A549 (cell line): ENCODE measurements at regions not wholly inside any gene's neighbourhood (a gene's known extent, or its start where the extent isn't known, plus 50 kb on each side); places are given as distances from the start of the nearest gene placed in this dataset.

ENCODE experiments used
- ATAC-seq, 2 experiments: fragments of 200-7000 bp in 1 of 2; fragments of >200 bp in 1 of 2; cut with Nextera tagmentation in 1 of 2; cut with Tn5 transposase in 1 of 2; 3 replicates each; pipeline versions ENCODE4 v1.8.0 to v1.9.1; 2018 to 2020; ENCODE audit warnings: mild to moderate bottlenecking in 1 of 2, moderate library complexity in 1 of 2
- CTCF ChIA-PET: fragments of 300-600 bp; sonication (Branson Sonifier 250); formaldehyde crosslinking; extraction: SDS; loops from one replicate; lab custom pipeline; 2021; ENCODE audit warnings: antibody characterized with exemption, inconsistent platforms; lab: Yijun Ruan, JAX
- POLR2A ChIA-PET: fragments of 350-600 bp; formaldehyde crosslinking; extraction: SDS; loops from one replicate; lab custom pipeline; 2021; ENCODE audit warnings: antibody characterized with exemption, inconsistent platforms; lab: Yijun Ruan, JAX
- DNase-seq, 2 experiments: peaks; one replicate each; pipeline versions ENCODE4 v3.0.0 to v3.0.0-alpha.2; 2011 to 2016; ENCODE audit warnings: low read depth in 1 of 2, low spot score in 1 of 2
- FAIRE-seq: peaks from 2 replicates; lab custom pipeline; 2011; peaks lifted over from hg19 to GRCh38; lab: Jason Lieb, UNC
- H3K27ac ChIP-seq, 2 experiments: fragments of >200 bp; sonication (Bioruptor Twin); formaldehyde crosslinking; 3 replicates each; pipeline ENCODE4 v1.5.1; 2016 to 2017
- H3K4me1 ChIP-seq: fragments of >200 bp; sonication (Bioruptor Twin); formaldehyde crosslinking; 3 replicates; pipeline ENCODE4 v1.6.1; 2016
- H3K4me2 ChIP-seq: fragments of >200 bp; sonication (Bioruptor Twin); formaldehyde crosslinking; 3 replicates; pipeline ENCODE4 v1.6.1; 2016
- H3K4me3 ChIP-seq: fragments of >200 bp; sonication (Bioruptor Twin); formaldehyde crosslinking; 3 replicates; pipeline ENCODE4 v1.5.1; 2016
- H3K9me3 ChIP-seq: fragments of >200 bp; sonication (Bioruptor Twin); formaldehyde crosslinking; 3 replicates; pipeline ENCODE4 v1.6.1; 2016
- BHLHE40 ChIP-seq: IDR thresholded peaks from 2 replicates; pipeline ENCODE4 v1.6.1; 2012; ENCODE audit warnings: low read depth, low read length, inconsistent platforms
- CBX2 ChIP-seq: fragments of 200-600 bp; sonication (generic); IDR thresholded peaks from 2 replicates; pipeline ENCODE4 v1.6.1; 2016; ENCODE audit warnings: low read depth, mild to moderate bottlenecking, borderline replicate concordance
- CHD4 ChIP-seq: fragments of 200-600 bp; sonication (generic); IDR thresholded peaks from 2 replicates; pipeline ENCODE4 v1.6.1; 2016; ENCODE audit warnings: antibody characterized with exemption, mild to moderate bottlenecking, borderline replicate concordance
- EHF ChIP-seq: fragments of 250-450 bp; sonication (Bioruptor Pico); IDR thresholded peaks from 2 replicates; pipeline ENCODE4 v1.5.0; 2020; ENCODE audit warnings: mild to moderate bottlenecking
- ELK1 ChIP-seq: fragments of 150-350 bp; IDR thresholded peaks from 2 replicates; pipeline ENCODE4 v1.6.1; 2014; ENCODE audit warnings: low read depth, mild to moderate bottlenecking, low read length
- EP300 ChIP-seq, 2 experiments: fragments of >200 bp; sonication (Bioruptor Twin); formaldehyde crosslinking; IDR thresholded peaks; 2 replicates in 1 of 2; 3 replicates in 1 of 2; pipeline ENCODE4 v1.6.1; 2016 to 2017
- ESRRA ChIP-seq: fragments of 150-350 bp; IDR thresholded peaks from 2 replicates; pipeline ENCODE4 v1.6.1; 2014; ENCODE audit warnings: mild to moderate bottlenecking, low read length, borderline replicate concordance
- FOSB ChIP-seq: fragments of 250-450 bp; sonication (Bioruptor Pico); IDR thresholded peaks from 2 replicates; pipeline ENCODE4 v1.5.0; 2020; ENCODE audit warnings: mild to moderate bottlenecking, moderate library complexity
- FOSL2 ChIP-seq, 2 experiments: fragments of 450-650 bp in 1 of 2; fragments of >200 bp in 1 of 2; sonication (Bioruptor Twin) in 1 of 2; formaldehyde crosslinking; IDR thresholded peaks; 2 replicates each; pipeline versions ENCODE4 v1.5.0 to v1.6.1; 2016 to 2020; ENCODE audit warnings: mild to moderate bottlenecking in 1 of 2, moderate library complexity in 1 of 2
- HDAC2 ChIP-seq: fragments of 200-600 bp; sonication (generic); IDR thresholded peaks from 2 replicates; pipeline ENCODE4 v1.6.1; 2016
- HOXB13 ChIP-seq: fragments of 250-450 bp; sonication (Bioruptor Pico); IDR thresholded peaks from 2 replicates; pipeline ENCODE4 v1.5.0; 2020; ENCODE audit warnings: low read depth, mild to moderate bottlenecking, moderate library complexity
- JUN ChIP-seq, 2 experiments: fragments of >200 bp; sonication (Bioruptor Twin); formaldehyde crosslinking; IDR thresholded peaks; 2 replicates in 1 of 2; 3 replicates in 1 of 2; pipeline ENCODE4 v1.6.1; 2016 to 2017
- JUNB ChIP-seq: fragments of >200 bp; sonication (Bioruptor Twin); formaldehyde crosslinking; IDR thresholded peaks from 2 replicates; pipeline ENCODE4 v1.6.1; 2016
- KDM1A ChIP-seq: fragments of 200-600 bp; sonication (generic); IDR thresholded peaks from 2 replicates; pipeline ENCODE4 v1.6.1; 2016; ENCODE audit warnings: low read depth, mild to moderate bottlenecking
- MAFK ChIP-seq: fragments of 450-650 bp; IDR thresholded peaks from 2 replicates; pipeline ENCODE4 v1.6.1; 2014; ENCODE audit not compliant: partially characterized antibody
- MAX ChIP-seq: IDR thresholded peaks from 2 replicates; pipeline ENCODE4 v1.6.1; 2012
- MAZ ChIP-seq: fragments of 150-350 bp; IDR thresholded peaks from 2 replicates; pipeline ENCODE4 v1.6.1; 2014; ENCODE audit warnings: antibody characterized with exemption, low read depth, low read length, borderline replicate concordance
- RCOR1 ChIP-seq: fragments of 150-350 bp; IDR thresholded peaks from 2 replicates; pipeline ENCODE4 v1.6.1; 2014; ENCODE audit warnings: antibody characterized with exemption, low read length, low read depth
- TP53 ChIP-seq: fragments of 250-450 bp; sonication (Bioruptor Pico); IDR thresholded peaks from 2 replicates; pipeline ENCODE4 v1.5.0; 2021; ENCODE audit warnings: mild to moderate bottlenecking, moderate library complexity
- USF2 ChIP-seq: fragments of 450-650 bp; IDR thresholded peaks from 2 replicates; pipeline ENCODE4 v1.6.1; 2014; ENCODE audit warnings: antibody characterized with exemption
- ZNF302 ChIP-seq: fragments of 250-450 bp; sonication (Bioruptor Pico); IDR thresholded peaks from 2 replicates; pipeline ENCODE4 v1.9.0; 2021; ENCODE audit warnings: inconsistent platforms, mild to moderate bottlenecking, moderate library complexity
- ZSCAN20 ChIP-seq: fragments of 250-450 bp; sonication (Bioruptor Pico); IDR thresholded peaks from 2 replicates; pipeline ENCODE4 v1.8.0; 2022; ENCODE audit warnings: mild to moderate bottlenecking, moderate library complexity
- WGBS: methylation state at CpG from one replicate; pipeline ENCODE4 v1.1.6; 2017; ENCODE audit errors: missing lambda C conversion rate; 5-methylcytosine and 5-hydroxymethylcytosine counted together
- TF ChIP-seq, protein P1 (sequence below): IDR thresholded peaks from 2 replicates; pipeline ENCODE4 v1.6.1; 2012
- TF ChIP-seq, protein P2 (sequence below): fragments of >200 bp; sonication (Bioruptor Twin); formaldehyde crosslinking; IDR thresholded peaks from 2 replicates; pipeline ENCODE4 v1.6.1; 2016

DNA sequence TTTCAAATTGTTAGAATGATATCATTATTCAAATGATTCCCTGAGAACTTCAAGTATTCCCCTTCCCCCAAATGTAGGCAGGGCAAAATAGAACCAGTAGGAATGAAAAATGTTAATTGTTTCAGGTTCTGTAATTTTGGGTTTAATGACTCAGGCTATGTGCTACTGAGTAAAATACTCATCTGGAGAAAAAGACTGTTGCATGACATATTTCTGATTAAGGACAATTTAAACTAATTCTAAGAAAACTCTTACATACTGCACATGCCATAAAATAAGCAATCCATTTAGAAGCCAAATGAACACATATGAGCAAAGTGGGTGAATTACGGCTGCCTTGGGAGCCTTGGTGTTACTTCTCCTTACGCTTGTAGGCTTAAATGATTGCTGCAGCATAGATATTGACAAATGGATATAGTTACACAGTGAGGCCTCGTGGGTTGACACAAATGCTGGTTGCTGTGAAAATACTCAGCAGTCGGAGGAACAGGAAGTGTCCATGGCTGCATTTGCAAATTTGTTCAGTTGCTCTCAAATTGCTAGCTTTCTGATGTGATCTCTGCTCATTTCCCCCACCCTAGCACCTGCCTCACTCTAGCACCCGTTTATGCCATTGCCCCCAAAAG is 174.9 kb upstream of the DMAC1 start (continued):
- TF ChIP-seq ESRRA = no peak
- no peak for TF ChIP-seq FOSL2 (IDR thresholded peaks at IDR 0.05)
- TF ChIP-seq FOSL2 (CRISPR knock-in tag; IDR thresholded peaks at IDR 0.05) = no peak
- TF ChIP-seq HDAC2 = no peak

- no peaks in the 10 kb centered on the region for H3K9me3 ChIP-seq
- no peak for DNase-seq
- 9% methylated on average over 5 of the region's 5 CpGs for WGBS
- POLR2A ChIA-PET = no interaction called here
- TF ChIP-seq ZNF302 (CRISPR knock-in tag) (no peak), USF2 (no peak), JUNB (no peak), BHLHE40 (no peak), JUN (IDR thresholded peaks at IDR 0.05) (no peak), ZSCAN20 (CRISPR knock-in tag) (no peak), TP53 (CRISPR knock-in tag) (no peak), MAZ (no peak), EHF (CRISPR knock-in tag) (no peak), RCOR1 (no peak), ELK1 (no peak), EP300 (IDR thresholded peaks at IDR 0.05) (no peak), MAX (no peak), FOSB (CRISPR knock-in tag) (no peak), KDM1A (no peak), HOXB13 (CRISPR knock-in tag) (no peak), CHD4 (no peak), FOSL2 (IDR thresholded peaks at IDR 0.05) (no peak), FOSL2 (CRISPR knock-in tag; IDR thresholded peaks at IDR 0.05) (no peak)
- TF ChIP-seq, protein P1, sequence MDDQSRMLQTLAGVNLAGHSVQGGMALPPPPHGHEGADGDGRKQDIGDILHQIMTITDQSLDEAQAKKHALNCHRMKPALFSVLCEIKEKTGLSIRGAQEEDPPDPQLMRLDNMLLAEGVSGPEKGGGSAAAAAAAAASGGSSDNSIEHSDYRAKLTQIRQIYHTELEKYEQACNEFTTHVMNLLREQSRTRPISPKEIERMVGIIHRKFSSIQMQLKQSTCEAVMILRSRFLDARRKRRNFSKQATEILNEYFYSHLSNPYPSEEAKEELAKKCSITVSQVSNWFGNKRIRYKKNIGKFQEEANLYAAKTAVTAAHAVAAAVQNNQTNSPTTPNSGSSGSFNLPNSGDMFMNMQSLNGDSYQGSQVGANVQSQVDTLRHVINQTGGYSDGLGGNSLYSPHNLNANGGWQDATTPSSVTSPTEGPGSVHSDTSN = no peak
- TF ChIP-seq, protein P2, sequence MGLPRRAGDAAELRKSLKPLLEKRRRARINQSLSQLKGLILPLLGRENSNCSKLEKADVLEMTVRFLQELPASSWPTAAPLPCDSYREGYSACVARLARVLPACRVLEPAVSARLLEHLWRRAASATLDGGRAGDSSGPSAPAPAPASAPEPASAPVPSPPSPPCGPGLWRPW = no peak
- TF ChIP-seq, all 56 proteins: peak for 0
- FAIRE-seq = no peak
- Histone ChIP-seq H3K4me2 (no peak overlapping the region), H3K4me1 (no peaks in the 10 kb centered on the region), H3K27ac (no peak overlapping the region), H3K4me3 (no peak overlapping the region)
- ATAC-seq = no peak
- CTCF ChIA-PET = no interaction called here
Observed at GRCh38 chr9:7973123-7973522, 173.5 kb upstream of the DMAC1 start.

DNA sequence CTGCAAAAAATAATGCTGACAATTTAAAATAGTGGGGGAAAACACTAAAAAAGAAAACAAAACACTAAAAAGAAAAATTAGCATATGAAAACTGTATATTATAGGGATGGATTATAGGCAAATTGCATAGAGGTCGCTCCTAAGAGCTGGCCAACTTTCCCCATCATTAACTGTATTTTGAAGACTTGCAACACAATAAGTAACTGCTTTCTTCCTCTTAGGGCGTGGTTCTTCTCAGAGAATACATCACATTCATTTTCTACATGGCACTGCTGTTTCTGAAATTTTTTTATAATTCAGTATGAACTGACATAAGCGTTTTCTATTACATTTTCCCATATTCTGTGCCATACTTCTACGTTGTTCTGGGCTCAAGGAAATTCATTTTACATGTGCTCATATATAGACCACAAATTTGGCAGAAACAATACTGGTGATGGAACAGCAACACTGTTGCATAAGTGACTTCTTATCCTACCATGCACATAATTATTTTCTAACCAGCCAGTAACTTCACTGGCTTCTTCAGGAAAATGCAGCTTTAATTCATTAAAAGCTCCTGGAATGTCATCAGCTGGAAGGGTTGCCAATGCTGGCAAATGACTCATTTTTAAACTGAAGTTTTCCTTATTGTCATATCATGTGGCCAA is 171.2 kb upstream of the DMAC1 start:
- no peaks in the 10 kb centered on the region for H3K9me3 ChIP-seq
- no peaks in the 10 kb centered on the region for H3K4me1 ChIP-seq
- ATAC-seq (no peak), DNase-seq (no peak), FAIRE-seq (no peak)
- no peak overlapping the region for H3K27ac ChIP-seq
- H3K4me3 ChIP-seq = no peak overlapping the region
- ChIA-PET CTCF (no interaction called here), POLR2A (no interaction called here)
- H3K4me2 ChIP-seq = no peak overlapping the region
- TF ChIP-seq CBX2 (no peak), MAZ (no peak), MAFK (peak; percentile 32)
- WGBS = 0% methylated on average over 4 of the region's 4 CpGs
